Esophagus muscularis mucosa (tissue), 4 donors: ENCODE measurements at regions not wholly inside any gene's neighbourhood (a gene's known extent, or its start where the extent isn't known, plus 50 kb on each side); places are given as distances from the start of the nearest gene placed in this dataset.
"Not testable (repeated sequence)": the region's sequence is repeated elsewhere in the genome, so short reads cannot be mapped to it uniquely, and the experiment has no call there.

ENCODE experiments used
- CTCF ChIP-seq, 3 experiments: fragments of 200-600 bp in 2 of 3; fragments of 450-650 bp in 1 of 3; sonication (generic) in 2 of 3; IDR thresholded peaks; one replicate each; pipeline ENCODE4 v1.5.1; 2017 to 2019; ENCODE audit warnings: antibody characterized with exemption in 3 of 3, mild to moderate bottlenecking in 2 of 3, moderate library complexity in 1 of 3
- EP300 ChIP-seq: sonication (generic); formaldehyde crosslinking; IDR thresholded peaks from one replicate; pipeline ENCODE4 v1.6.1; 2017; ENCODE audit warnings: antibody characterized with exemption
- POLR2A ChIP-seq: fragments of 450-650 bp; IDR thresholded peaks from one replicate; pipeline ENCODE4 v1.6.1; 2017; ENCODE audit warnings: antibody characterized with exemption, moderate library complexity, mild to moderate bottlenecking, low read depth
- POLR2AphosphoS5 ChIP-seq, 2 donors: sonication (generic); formaldehyde crosslinking; IDR thresholded peaks; one replicate each; pipeline ENCODE4 v1.6.1; 2017; ENCODE audit warnings: antibody characterized with exemption in 2 of 2

GRCh38 chr5:21471691-21472090, 1381.5 kb downstream of the CDH12 start:
- TF ChIP-seq CTCF (IDR thresholded peaks at IDR 0.05); POLR2A; EP300; POLR2AphosphoS5 (IDR thresholded peaks at IDR 0.05): not testable (repeated sequence)
